Prostate gland (tissue), 2 donors: ENCODE measurements at regions not wholly inside any gene's neighbourhood (a gene's known extent, or its start where the extent isn't known, plus 50 kb on each side); places are given as distances from the start of the nearest gene placed in this dataset.

Source experiments
- DNase-seq: peaks from one replicate; pipeline ENCODE4 v3.0.0-alpha.2; 2019; ENCODE audit warnings: low spot score
- H3K27ac ChIP-seq, 2 donors: fragments of 200-600 bp; sonication (generic); 2 replicates each; pipeline ENCODE4 v1.5.1; 2017 to 2019
- H3K27me3 ChIP-seq: fragments of 200-600 bp; sonication (generic); replicated peaks from 2 replicates; pipeline ENCODE4 v1.5.1; 2019; ENCODE audit not compliant: insufficient read depth
- H3K36me3 ChIP-seq, 2 donors: fragments of 200-600 bp; sonication (generic); 1 replicate in 1 of 2; 2 replicates in 1 of 2; pipeline versions ENCODE4 v1.5.1 to v1.8.1; 2017 to 2019
- H3K4me1 ChIP-seq: fragments of 200-600 bp; sonication (generic); replicated peaks from 2 replicates; pipeline ENCODE4 v1.5.1; 2019
- H3K4me3 ChIP-seq, 2 donors: fragments of 200-600 bp; sonication (generic); 2 replicates each; pipeline ENCODE4 v1.5.1; 2017 to 2019
- H3K9me3 ChIP-seq: fragments of 200-600 bp; sonication (generic); 2 replicates; pipeline ENCODE4 v1.5.1; 2017
- POLR2A ChIP-seq: fragments of 450-650 bp; IDR thresholded peaks from one replicate; pipeline ENCODE4 v1.6.1; 2016; ENCODE audit warnings: antibody characterized with exemption, mild to moderate bottlenecking
- POLR2AphosphoS5 ChIP-seq: sonication (generic); formaldehyde crosslinking; IDR thresholded peaks from one replicate; pipeline ENCODE4 v1.6.1; 2017; ENCODE audit warnings: antibody characterized with exemption
- WGBS: methylation state at CpG from one replicate; pipeline ENCODE4 v1.1.5; 2018; 5-methylcytosine and 5-hydroxymethylcytosine counted together
- intact Hi-C: fragments of 100-400 bp; cut with DNase I; formaldehyde crosslinking; loops from one replicate; pipeline ENCODE4 v1.14.2; 2022
- TF ChIP-seq, protein P1 (sequence below), 4 experiments: fragments of 200-600 bp in 2 of 4; fragments of 450-650 bp in 2 of 4; sonication (generic) in 2 of 4; IDR thresholded peaks; 1 replicate in 3 of 4; 2 replicates in 1 of 4; pipeline ENCODE4 v1.5.1; 2016 to 2019; ENCODE audit warnings: antibody characterized with exemption in 4 of 4, mild to moderate bottlenecking in 2 of 4, moderate library complexity in 2 of 4

GRCh38 chr2:150232871-150233270 lies 254.6 kb downstream of the RND3 start:
- TF ChIP-seq POLR2AphosphoS5: no peak
- no peak for TF ChIP-seq POLR2A
- TF ChIP-seq, protein P1, sequence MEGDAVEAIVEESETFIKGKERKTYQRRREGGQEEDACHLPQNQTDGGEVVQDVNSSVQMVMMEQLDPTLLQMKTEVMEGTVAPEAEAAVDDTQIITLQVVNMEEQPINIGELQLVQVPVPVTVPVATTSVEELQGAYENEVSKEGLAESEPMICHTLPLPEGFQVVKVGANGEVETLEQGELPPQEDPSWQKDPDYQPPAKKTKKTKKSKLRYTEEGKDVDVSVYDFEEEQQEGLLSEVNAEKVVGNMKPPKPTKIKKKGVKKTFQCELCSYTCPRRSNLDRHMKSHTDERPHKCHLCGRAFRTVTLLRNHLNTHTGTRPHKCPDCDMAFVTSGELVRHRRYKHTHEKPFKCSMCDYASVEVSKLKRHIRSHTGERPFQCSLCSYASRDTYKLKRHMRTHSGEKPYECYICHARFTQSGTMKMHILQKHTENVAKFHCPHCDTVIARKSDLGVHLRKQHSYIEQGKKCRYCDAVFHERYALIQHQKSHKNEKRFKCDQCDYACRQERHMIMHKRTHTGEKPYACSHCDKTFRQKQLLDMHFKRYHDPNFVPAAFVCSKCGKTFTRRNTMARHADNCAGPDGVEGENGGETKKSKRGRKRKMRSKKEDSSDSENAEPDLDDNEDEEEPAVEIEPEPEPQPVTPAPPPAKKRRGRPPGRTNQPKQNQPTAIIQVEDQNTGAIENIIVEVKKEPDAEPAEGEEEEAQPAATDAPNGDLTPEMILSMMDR (IDR thresholded peaks at IDR 0.05): no peak
- H3K4me1 ChIP-seq: no peaks in the 10 kb centered on the region
- no peaks in the 10 kb centered on the region for H3K9me3 ChIP-seq
- H3K27me3 ChIP-seq: no peaks in the 10 kb centered on the region
- no peak overlapping the region for H3K4me3 ChIP-seq
- H3K27ac ChIP-seq: no peak overlapping the region
- DNase-seq: no peak
- intact Hi-C loops: no loop called here
- no peaks in the 10 kb centered on the region for H3K36me3 ChIP-seq

GRCh38 chr2:150232321-150232720 lies 255.1 kb downstream of the RND3 start:
- no peak overlapping the region for H3K27ac ChIP-seq
- no peaks in the 10 kb centered on the region for H3K27me3 ChIP-seq
- 61% methylated on average over 1 of the region's 1 CpG for whole genome bisulfite sequencing
- no peaks in the 10 kb centered on the region for H3K9me3 ChIP-seq
- H3K4me3 ChIP-seq: no peak overlapping the region
- intact Hi-C loops: no loop called here
- no peaks in the 10 kb centered on the region for H3K36me3 ChIP-seq
- TF ChIP-seq POLR2A (no peak), POLR2AphosphoS5 (no peak)
- TF ChIP-seq, protein P1 (IDR thresholded peaks at IDR 0.05): no peak
- no peak for DNase-seq
- no peaks in the 10 kb centered on the region for H3K4me1 ChIP-seq

GRCh38 chr2:150230616-150231015 lies 256.9 kb downstream of the RND3 start:
- intact Hi-C loops: no loop called here
- WGBS: 96% methylated on average over 1 of the region's 1 CpG

DNA sequence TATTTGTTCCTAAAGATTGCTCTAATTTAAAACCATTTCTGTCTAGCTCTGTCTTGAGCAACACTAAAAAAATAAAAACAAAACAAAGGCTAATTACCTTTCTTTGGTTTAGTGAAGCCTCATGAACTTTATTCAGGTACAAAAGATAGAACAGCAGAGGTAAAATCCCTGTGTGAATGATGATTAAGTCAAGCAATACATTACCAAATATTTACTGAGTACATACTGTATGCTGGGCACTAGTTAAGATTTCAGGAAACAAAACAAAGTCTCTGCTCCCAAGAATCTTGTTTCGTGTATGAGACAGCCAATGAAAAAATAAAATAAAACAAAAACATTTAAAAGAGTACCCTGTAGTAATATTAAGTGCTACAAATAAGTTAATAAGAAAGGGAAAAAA lies 257.5 kb downstream of the RND3 start:
- Histone ChIP-seq H3K4me3 (no peak overlapping the region), H3K36me3 (no peaks in the 10 kb centered on the region), H3K4me1 (no peaks in the 10 kb centered on the region), H3K9me3 (no peaks in the 10 kb centered on the region), H3K27ac (no peak overlapping the region), H3K27me3 (no peaks in the 10 kb centered on the region)
- TF ChIP-seq POLR2AphosphoS5 (no peak), POLR2A (no peak)
- TF ChIP-seq, protein P1 (IDR thresholded peaks at IDR 0.05): no peak
- intact Hi-C loops: no loop called here
- 51% methylated on average over 1 of the region's 1 CpG for WGBS
- DNase-seq: no peak

More at GRCh38 chr2:150230616-150231015, 256.9 kb downstream of the RND3 start:
- H3K36me3 ChIP-seq: no peaks in the 10 kb centered on the region
- no peak overlapping the region for H3K4me3 ChIP-seq
- DNase-seq: no peak
- no peaks in the 10 kb centered on the region for H3K9me3 ChIP-seq
- H3K27me3 ChIP-seq: no peaks in the 10 kb centered on the region
- no peak overlapping the region for H3K27ac ChIP-seq
- TF ChIP-seq POLR2AphosphoS5 (no peak), POLR2A (no peak)
- TF ChIP-seq, protein P1 (IDR thresholded peaks at IDR 0.05): no peak
- no peaks in the 10 kb centered on the region for H3K4me1 ChIP-seq

GRCh38 chr2:150228936-150229335 lies 258.5 kb downstream of the RND3 start:
- H3K36me3 ChIP-seq: no peaks in the 10 kb centered on the region
- intact Hi-C loops: no loop called here
- 24% methylated on average over 1 of the region's 1 CpG for WGBS
- no peak for DNase-seq
- no peak overlapping the region for H3K4me3 ChIP-seq
- H3K27ac ChIP-seq: no peak overlapping the region
- H3K27me3 ChIP-seq: no peaks in the 10 kb centered on the region
- no peaks in the 10 kb centered on the region for H3K9me3 ChIP-seq
- TF ChIP-seq, protein P1 (IDR thresholded peaks at IDR 0.05): no peak
- TF ChIP-seq POLR2AphosphoS5 (no peak), POLR2A (no peak)
- H3K4me1 ChIP-seq: no peaks in the 10 kb centered on the region
